ENCODE measurements at regions not wholly inside any gene's neighbourhood (a gene's known extent, or its start where the extent isn't known, plus 50 kb on each side); places are given as distances from the start of the nearest gene placed in this dataset.

DNA sequence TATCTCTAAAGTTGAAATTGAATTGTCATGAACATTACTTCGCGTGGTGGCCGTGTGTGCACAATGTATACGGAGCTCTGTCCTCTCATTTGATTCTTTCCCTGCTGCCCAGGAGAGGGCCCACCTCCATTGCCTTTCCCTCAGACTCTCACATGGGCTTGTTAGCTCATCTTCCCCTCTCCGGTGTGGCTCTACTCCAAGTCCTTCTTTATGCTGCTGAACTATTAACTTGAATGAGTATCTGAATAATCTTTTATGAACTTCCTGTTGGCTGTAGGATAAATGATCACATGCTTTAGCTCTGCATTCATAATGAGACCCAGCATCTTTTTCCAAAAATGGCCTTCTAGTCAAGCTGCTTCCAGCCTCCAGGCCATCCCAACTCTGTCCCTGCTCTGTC is 68.8 kb upstream of the CLNK start:
- no peak for TF ChIP-seq ZBTB21 (CRISPR knock-in tag; IDR thresholded peaks at IDR 0.05; ENCODE audit: borderline replicate concordance)
- TF ChIP-seq FOXJ3 (CRISPR knock-in tag; IDR thresholded peaks at IDR 0.05; ENCODE audit: borderline replicate concordance) = no peak
- TF ChIP-seq SP1 (CRISPR knock-in tag; conservative IDR thresholded peaks at IDR 0.05) = no peak
- no peak for TF ChIP-seq NR3C1 (CRISPR knock-in tag; conservative IDR thresholded peaks at IDR 0.05; ENCODE audit: low read depth)
- TF ChIP-seq, protein P1, sequence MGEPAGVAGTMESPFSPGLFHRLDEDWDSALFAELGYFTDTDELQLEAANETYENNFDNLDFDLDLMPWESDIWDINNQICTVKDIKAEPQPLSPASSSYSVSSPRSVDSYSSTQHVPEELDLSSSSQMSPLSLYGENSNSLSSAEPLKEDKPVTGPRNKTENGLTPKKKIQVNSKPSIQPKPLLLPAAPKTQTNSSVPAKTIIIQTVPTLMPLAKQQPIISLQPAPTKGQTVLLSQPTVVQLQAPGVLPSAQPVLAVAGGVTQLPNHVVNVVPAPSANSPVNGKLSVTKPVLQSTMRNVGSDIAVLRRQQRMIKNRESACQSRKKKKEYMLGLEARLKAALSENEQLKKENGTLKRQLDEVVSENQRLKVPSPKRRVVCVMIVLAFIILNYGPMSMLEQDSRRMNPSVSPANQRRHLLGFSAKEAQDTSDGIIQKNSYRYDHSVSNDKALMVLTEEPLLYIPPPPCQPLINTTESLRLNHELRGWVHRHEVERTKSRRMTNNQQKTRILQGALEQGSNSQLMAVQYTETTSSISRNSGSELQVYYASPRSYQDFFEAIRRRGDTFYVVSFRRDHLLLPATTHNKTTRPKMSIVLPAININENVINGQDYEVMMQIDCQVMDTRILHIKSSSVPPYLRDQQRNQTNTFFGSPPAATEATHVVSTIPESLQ (CRISPR knock-in tag; IDR thresholded peaks at IDR 0.05) = no peak
- TF ChIP-seq, protein P2, sequence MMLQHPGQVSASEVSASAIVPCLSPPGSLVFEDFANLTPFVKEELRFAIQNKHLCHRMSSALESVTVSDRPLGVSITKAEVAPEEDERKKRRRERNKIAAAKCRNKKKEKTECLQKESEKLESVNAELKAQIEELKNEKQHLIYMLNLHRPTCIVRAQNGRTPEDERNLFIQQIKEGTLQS (CRISPR knock-in tag; conservative IDR thresholded peaks at IDR 0.05) = no peak
- TF ChIP-seq, protein P3, sequence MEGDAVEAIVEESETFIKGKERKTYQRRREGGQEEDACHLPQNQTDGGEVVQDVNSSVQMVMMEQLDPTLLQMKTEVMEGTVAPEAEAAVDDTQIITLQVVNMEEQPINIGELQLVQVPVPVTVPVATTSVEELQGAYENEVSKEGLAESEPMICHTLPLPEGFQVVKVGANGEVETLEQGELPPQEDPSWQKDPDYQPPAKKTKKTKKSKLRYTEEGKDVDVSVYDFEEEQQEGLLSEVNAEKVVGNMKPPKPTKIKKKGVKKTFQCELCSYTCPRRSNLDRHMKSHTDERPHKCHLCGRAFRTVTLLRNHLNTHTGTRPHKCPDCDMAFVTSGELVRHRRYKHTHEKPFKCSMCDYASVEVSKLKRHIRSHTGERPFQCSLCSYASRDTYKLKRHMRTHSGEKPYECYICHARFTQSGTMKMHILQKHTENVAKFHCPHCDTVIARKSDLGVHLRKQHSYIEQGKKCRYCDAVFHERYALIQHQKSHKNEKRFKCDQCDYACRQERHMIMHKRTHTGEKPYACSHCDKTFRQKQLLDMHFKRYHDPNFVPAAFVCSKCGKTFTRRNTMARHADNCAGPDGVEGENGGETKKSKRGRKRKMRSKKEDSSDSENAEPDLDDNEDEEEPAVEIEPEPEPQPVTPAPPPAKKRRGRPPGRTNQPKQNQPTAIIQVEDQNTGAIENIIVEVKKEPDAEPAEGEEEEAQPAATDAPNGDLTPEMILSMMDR (IDR thresholded peaks at IDR 0.05) = no peak
- TF ChIP-seq TCF7 (CRISPR knock-in tag; IDR thresholded peaks at IDR 0.05; ENCODE audit: low read depth) = no peak
- no peak for TF ChIP-seq ZNF423 (CRISPR knock-in tag; IDR thresholded peaks at IDR 0.05)
- TF ChIP-seq RELA (CRISPR knock-in tag; IDR thresholded peaks at IDR 0.05; ENCODE audit: borderline replicate concordance) = no peak
- TF ChIP-seq E2F5 (CRISPR knock-in tag; IDR thresholded peaks at IDR 0.05) = no peak
